OCI-LY3 (cell line): ENCODE measurements at regions not wholly inside any gene's neighbourhood (a gene's known extent, or its start where the extent isn't known, plus 50 kb on each side); places are given as distances from the start of the nearest gene placed in this dataset.

Source experiments
- EZH2phosphoT487 ChIP-seq: fragments of 200-600 bp; shearing (Covaris generic); IDR thresholded peaks from 2 replicates; pipeline ENCODE4 v1.6.1; 2018; ENCODE audit warnings: antibody characterized with exemption, mixed run types, low read depth
- TF ChIP-seq, protein P1 (sequence below): fragments of 200-600, 300-600 bp; sonication (generic); IDR thresholded peaks from 2 replicates; pipeline ENCODE4 v1.5.1; 2014; ENCODE audit warnings: antibody characterized with exemption, low read length, low read depth

DNA sequence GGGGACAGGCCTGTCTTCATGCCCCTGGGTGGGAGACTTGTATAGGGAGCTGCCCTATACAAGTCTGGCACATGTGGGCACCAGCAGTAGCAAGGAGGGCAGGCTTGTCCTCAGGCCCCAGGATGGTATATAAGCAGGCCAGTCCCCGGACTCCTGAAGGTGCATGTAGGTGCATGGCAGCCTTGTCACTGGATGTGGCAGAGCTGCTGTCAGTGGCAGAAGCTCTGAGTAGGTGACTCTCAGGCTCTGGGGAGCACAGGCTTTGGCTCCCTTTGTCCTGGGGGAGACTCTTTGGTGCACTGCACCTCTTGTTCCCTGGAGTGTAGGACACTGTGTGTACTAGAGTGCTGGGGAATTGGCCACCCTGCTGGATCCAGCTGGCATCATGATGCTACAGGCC is 376.7 kb upstream of the DIPK2B start:
- TF ChIP-seq, protein P1, sequence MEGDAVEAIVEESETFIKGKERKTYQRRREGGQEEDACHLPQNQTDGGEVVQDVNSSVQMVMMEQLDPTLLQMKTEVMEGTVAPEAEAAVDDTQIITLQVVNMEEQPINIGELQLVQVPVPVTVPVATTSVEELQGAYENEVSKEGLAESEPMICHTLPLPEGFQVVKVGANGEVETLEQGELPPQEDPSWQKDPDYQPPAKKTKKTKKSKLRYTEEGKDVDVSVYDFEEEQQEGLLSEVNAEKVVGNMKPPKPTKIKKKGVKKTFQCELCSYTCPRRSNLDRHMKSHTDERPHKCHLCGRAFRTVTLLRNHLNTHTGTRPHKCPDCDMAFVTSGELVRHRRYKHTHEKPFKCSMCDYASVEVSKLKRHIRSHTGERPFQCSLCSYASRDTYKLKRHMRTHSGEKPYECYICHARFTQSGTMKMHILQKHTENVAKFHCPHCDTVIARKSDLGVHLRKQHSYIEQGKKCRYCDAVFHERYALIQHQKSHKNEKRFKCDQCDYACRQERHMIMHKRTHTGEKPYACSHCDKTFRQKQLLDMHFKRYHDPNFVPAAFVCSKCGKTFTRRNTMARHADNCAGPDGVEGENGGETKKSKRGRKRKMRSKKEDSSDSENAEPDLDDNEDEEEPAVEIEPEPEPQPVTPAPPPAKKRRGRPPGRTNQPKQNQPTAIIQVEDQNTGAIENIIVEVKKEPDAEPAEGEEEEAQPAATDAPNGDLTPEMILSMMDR, result no peak
- TF ChIP-seq EZH2phosphoT487, result no peak
